Fibroblast of lung (primary cell): ENCODE measurements at regions not wholly inside any gene's neighbourhood (a gene's known extent, or its start where the extent isn't known, plus 50 kb on each side); places are given as distances from the start of the nearest gene placed in this dataset.

Source experiments
- EZH2 ChIP-seq: IDR thresholded peaks from 2 replicates; pipeline ENCODE4 v1.5.1; 2012; ENCODE audit warnings: low read length, control low read depth, mild to moderate bottlenecking; ENCODE audit errors: missing control alignments
- TF ChIP-seq, protein P1 (sequence below), 2 donors: IDR thresholded peaks in 1 of 2; conservative IDR thresholded peaks in 1 of 2; 1 replicate in 1 of 2; 2 replicates in 1 of 2; pipeline ENCODE4 v1.5.1; 2011 to 2012; ENCODE audit warnings: low read length in 2 of 2, control low read depth in 1 of 2, inconsistent platforms in 1 of 2, low read depth in 1 of 2, mild to moderate bottlenecking in 1 of 2

- TF ChIP-seq, protein P1, sequence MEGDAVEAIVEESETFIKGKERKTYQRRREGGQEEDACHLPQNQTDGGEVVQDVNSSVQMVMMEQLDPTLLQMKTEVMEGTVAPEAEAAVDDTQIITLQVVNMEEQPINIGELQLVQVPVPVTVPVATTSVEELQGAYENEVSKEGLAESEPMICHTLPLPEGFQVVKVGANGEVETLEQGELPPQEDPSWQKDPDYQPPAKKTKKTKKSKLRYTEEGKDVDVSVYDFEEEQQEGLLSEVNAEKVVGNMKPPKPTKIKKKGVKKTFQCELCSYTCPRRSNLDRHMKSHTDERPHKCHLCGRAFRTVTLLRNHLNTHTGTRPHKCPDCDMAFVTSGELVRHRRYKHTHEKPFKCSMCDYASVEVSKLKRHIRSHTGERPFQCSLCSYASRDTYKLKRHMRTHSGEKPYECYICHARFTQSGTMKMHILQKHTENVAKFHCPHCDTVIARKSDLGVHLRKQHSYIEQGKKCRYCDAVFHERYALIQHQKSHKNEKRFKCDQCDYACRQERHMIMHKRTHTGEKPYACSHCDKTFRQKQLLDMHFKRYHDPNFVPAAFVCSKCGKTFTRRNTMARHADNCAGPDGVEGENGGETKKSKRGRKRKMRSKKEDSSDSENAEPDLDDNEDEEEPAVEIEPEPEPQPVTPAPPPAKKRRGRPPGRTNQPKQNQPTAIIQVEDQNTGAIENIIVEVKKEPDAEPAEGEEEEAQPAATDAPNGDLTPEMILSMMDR (conservative IDR thresholded peaks at IDR 0.05 in 1 of 2, IDR thresholded peaks at IDR 0.05 in 1 of 2; ENCODE audit: low read depth in 1 of 2, low read length in 2 of 2), result no peak
- TF ChIP-seq EZH2, result no peak
Measured at GRCh38 chr2:217740178-217740577, 262.6 kb downstream of the TNS1 start.
